ENCODE measurements at regions not wholly inside any gene's neighbourhood (a gene's known extent, or its start where the extent isn't known, plus 50 kb on each side); places are given as distances from the start of the nearest gene placed in this dataset.
"Not testable (repeated sequence)": the region's sequence is repeated elsewhere in the genome, so short reads cannot be mapped to it uniquely, and the experiment has no call there.

DNA sequence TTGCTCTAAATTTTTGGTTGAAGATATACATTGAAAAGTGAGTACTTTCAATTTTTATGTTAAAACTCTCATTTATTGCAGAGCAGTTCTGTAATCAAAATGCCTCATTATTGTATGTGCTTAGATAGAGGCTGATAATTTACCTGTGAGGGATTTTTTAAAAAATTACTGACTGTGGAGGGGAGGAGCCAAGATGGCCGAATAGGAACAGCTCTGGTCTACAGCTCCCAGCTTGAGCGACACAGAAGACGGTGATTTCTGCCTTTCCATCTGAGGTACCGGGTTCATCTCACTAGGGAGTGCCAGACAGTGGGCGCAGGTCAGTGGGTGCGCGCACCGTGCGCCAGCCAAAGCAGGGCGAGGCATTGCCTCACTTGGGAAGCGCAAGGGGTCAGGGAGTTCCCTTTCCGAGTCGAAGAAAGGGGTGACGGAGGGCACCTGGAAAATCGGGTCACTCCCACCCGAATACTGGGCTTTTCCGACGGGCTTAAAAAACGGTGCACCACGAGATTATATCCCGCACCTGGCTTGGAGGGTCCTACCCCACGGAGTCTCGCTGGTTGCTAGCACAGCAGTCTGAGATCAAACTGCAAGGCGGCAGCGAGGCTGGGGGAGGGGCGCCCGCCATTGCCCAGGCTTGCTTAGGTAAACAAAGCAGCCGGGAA is 89.4 kb downstream of the DDX11 start:
- not testable (repeated sequence) for ATAC-seq

DNA sequence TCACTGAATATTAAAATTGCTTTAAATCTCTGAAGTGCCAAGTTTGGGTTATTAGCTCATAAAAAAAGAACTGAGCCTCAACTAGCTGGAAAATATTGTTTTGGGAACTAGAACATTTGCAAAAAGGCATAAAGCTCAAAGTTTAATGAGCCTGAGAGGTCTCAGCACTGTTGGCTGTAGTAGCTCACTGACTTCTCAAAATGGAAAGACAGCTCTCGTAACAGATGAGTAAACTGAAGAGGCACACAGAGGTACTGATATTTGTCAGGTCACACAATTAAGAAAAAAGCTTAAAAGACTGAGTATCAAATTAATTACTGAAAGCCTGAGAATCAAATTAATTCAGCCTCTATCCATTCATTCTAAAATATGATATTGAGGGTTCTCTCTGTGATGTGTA is 100.6 kb downstream of the DDX11 start:
- ATAC-seq = not testable (repeated sequence)

DNA sequence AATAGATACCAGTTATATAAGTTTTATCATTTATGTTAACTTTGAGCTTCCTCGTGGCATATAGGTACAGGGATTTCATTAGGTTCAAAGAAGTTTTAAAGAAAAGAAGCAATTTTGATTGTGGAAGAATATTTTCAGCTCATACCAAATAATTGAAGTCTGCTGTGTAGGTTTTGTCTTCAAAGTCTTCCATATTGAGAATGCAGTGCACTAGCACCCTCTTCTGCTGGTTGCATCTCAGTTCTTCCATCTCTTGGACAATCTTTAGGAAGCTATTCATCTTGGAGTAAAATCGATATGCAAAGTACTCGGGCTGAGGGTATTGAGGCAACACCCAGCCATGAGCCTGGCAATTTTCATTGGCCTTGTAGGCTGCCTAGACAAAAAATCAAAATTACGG is 103.9 kb downstream of the DDX11 start:
- ATAC-seq = peak; percentile 52

DNA sequence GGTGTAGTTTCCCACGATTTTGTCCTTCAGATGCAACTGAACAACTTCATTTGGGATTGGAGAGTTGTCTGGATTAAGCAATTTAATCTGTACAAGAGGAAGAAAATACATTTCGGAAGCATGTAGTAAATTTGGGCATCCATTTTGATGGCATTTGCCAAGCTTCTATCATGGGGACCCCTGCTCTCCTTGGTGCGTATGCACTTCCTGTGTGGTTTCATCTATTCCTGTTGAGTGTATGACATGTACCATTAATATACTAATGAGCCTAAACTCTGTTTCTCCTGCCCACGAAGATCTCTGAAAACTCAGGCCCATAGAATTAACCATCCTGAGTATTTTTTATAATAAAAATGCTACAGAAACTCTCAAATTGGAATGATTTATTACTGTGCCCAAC is 105.2 kb downstream of the DDX11 start:
- ATAC-seq = not testable (repeated sequence)

DNA sequence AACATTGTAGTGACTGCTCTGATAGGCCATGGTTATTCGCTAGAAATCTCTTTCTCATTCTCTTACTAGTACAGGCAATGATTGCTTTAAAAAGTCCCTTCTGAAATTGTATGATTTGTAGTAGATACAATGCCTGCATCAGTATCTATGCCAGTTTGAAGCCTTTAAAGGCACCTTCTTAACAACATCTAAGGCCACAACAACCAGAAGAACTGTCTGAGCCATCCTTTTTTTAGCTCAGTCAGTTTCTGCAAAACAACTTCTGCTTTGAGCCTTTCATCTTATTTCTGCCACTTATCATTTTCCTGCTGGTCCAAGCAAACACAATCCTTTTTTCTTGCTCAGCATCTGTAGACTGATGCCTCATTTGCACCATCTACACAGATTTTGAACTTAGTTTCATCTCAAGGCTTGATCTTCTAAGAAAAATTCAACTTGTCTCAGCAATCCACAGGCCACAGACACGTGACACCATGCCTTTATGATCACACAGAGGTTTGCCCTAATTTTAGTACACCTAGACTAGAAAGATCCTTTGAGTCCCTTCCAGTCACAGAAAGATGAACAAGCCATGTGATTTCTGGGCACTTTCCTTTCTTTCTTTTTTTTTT is 106.1 kb downstream of the DDX11 start:
- ATAC-seq = not testable (repeated sequence)

DNA sequence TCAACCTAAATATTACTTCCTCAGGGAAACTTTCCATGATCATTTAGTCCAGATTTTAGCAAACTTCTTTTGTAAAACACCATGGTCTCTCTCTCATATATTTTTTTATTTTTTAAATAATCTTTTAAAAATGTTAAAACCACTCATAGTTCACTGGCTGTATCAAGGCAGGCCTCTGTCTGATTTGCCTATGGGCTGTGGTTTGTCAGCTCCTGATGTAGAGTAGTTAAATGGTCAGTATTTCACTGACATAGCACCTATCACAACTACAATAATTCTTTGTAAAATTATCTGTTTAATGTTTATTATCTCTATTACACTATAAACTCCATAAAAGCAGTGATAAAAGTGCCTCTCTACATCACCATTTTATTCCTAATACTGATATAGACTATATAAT is 108.9 kb downstream of the DDX11 start:
- ATAC-seq = not testable (repeated sequence)

DNA sequence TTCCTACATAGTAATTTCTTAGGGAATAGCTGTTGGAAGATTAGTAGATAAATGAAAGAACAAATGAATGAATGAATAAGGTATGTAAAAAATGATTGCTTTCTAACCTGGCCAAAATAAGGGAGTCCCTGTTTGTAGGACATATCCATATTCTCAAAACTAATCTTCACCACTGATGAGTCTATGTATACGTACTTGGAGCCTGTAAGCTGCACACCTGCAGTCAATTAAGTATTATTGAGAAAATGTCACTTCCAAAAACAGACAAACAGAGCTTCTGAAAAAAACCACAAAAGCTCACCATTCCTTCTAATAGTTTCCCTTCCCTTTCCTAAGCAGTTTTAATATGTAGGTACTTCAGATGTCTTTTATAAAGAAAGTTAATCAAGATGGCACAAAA is 109.4 kb downstream of the DDX11 start:
- ATAC-seq = not testable (repeated sequence)

DNA sequence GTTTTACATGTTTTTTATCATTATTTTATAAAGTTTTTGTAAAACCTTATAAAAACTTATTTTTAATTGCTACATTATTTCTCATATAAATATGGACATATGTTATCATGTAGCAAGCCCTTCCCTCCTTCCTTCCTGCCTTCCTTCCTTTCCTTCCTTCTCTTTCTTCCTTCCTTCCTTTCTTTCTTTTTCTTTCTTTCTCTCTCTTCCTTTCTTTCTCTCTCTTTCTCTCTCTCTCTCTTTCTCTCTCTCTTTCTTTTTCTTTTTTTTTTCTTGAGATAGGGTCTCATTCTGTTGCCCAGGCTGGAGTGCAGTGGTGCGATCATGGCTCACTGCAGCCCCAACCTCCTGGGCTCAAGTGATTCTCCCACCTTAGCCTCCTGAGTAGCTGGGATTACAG is 110.2 kb downstream of the DDX11 start:
- not testable (repeated sequence) for ATAC-seq

DNA sequence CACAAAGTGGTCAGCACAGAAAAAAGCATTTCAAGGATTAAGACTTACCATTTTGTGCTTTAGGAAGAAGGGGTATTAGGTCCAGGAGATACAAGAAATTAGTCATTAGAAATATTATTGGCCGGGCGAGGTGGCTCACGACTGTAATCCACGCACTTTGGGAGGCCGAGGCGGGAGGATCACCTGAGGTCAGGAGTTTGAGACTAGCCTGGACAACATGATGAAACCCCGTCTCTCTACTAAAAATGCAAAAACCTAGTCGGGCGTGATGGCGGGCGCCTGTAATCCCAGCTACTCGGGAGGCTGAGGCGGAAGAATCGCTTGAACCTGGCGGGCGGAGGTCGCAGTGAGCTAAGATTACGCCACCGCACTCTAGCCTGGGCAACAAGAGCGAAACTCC is 111.0 kb downstream of the DDX11 start:
- ATAC-seq = not testable (repeated sequence)

DNA sequence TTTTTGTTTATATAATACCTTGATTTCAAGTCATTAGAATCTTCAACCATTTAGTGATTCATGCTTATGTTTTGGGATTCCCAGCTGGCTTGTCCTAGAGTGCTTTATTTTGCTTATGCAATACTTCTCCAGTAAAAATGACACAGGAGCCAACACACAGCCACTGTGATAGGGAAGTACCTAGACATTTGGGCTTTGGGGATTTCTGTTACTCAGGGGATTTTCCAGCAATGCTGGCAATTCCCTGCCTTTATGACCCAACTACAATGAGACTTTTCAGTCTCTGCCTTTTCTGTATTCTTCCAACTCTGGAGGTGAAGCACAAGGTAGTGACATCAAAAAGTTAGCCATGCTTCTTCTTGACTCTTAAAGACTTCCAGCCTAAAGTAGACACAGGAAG is 119.0 kb downstream of the DDX11 start:
- not testable (repeated sequence) for ATAC-seq

DNA sequence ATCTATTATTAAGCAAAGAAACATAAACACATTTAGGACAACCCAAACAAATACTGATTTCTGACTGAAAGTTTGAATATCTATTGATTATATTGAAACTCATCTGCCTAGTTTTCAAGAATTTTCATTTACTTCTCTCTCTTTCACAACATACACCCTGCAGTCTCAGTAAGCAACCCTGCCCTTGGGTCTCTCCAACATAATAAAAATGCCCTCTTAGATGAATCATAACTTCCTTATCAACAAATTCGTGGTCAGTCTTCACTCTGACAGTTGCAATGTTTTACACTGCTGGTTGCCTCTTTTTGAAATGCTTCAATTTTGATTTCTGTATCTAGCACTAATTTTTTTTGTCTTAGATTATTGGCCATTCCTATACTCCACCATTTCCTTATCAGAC is 122.0 kb downstream of the DDX11 start:
- ATAC-seq = not testable (repeated sequence)

DNA sequence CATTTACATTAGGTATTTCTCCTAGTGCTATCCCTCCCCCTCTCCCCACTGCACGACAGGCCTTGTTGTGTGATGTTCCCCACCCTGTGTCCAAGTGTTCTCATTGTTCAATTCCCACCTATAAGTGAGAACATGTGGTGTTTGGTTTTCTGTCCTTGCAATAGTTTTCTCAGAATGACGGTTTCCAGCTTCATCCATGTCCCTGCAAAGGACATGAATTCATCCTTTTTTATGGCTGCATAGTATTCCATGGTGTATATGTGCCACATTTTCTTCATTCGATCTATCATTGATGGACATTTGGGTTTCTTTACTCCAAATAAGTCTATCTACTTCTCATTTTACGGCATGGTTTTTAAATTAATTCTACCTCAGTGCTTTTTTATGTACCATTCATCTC is 125.8 kb downstream of the DDX11 start:
- ATAC-seq = not testable (repeated sequence)

DNA sequence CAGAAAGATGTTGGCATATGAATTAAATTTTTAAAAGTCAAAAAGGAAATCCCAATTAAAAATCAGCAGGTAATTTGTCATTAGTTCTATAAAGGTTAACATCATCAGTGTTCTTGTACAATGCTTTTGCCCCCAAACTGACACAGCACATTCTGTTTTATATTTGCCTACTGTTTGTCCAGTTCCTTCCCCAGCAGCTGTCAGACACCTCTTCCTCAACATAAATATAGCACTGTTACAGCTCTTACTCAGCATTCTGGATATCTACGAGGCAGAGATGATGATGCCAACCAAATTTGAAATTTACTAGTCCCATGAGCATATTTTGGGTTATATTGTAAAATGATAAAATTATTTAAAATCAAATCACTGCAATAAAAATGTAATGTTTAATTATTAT is 124.6 kb downstream of the SINHCAF start:
- no peak for ATAC-seq
- TF ChIP-seq, protein P1, sequence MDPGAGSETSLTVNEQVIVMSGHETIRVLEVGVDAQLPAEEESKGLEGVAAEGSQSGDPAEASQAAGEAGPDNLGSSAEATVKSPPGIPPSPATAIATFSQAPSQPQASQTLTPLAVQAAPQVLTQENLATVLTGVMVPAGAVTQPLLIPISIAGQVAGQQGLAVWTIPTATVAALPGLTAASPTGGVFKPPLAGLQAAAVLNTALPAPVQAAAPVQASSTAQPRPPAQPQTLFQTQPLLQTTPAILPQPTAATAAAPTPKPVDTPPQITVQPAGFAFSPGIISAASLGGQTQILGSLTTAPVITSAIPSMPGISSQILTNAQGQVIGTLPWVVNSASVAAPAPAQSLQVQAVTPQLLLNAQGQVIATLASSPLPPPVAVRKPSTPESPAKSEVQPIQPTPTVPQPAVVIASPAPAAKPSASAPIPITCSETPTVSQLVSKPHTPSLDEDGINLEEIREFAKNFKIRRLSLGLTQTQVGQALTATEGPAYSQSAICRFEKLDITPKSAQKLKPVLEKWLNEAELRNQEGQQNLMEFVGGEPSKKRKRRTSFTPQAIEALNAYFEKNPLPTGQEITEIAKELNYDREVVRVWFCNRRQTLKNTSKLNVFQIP (CRISPR knock-in tag; IDR thresholded peaks at IDR 0.05; ENCODE audit: borderline replicate concordance, low read depth) = no peak
- no peak for TF ChIP-seq GLIS3 (CRISPR knock-in tag; IDR thresholded peaks at IDR 0.05)
- no peak for TF ChIP-seq PPARA (CRISPR knock-in tag; IDR thresholded peaks at IDR 0.05; ENCODE audit: borderline replicate concordance)
- TF ChIP-seq ZFP3 (CRISPR knock-in tag; IDR thresholded peaks at IDR 0.05) = no peak
- TF ChIP-seq ZNF565 (CRISPR knock-in tag; conservative IDR thresholded peaks at IDR 0.05; ENCODE audit: low read depth) = no peak
- TF ChIP-seq, protein P2, sequence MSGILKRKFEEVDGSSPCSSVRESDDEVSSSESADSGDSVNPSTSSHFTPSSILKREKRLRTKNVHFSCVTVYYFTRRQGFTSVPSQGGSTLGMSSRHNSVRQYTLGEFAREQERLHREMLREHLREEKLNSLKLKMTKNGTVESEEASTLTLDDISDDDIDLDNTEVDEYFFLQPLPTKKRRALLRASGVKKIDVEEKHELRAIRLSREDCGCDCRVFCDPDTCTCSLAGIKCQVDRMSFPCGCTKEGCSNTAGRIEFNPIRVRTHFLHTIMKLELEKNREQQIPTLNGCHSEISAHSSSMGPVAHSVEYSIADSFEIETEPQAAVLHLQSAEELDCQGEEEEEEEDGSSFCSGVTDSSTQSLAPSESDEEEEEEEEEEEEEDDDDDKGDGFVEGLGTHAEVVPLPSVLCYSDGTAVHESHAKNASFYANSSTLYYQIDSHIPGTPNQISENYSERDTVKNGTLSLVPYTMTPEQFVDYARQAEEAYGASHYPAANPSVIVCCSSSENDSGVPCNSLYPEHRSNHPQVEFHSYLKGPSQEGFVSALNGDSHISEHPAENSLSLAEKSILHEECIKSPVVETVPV (CRISPR knock-in tag; IDR thresholded peaks at IDR 0.05) = no peak
- no peak for TF ChIP-seq SNAI2 (CRISPR knock-in tag; IDR thresholded peaks at IDR 0.05)
- TF ChIP-seq, protein P3, sequence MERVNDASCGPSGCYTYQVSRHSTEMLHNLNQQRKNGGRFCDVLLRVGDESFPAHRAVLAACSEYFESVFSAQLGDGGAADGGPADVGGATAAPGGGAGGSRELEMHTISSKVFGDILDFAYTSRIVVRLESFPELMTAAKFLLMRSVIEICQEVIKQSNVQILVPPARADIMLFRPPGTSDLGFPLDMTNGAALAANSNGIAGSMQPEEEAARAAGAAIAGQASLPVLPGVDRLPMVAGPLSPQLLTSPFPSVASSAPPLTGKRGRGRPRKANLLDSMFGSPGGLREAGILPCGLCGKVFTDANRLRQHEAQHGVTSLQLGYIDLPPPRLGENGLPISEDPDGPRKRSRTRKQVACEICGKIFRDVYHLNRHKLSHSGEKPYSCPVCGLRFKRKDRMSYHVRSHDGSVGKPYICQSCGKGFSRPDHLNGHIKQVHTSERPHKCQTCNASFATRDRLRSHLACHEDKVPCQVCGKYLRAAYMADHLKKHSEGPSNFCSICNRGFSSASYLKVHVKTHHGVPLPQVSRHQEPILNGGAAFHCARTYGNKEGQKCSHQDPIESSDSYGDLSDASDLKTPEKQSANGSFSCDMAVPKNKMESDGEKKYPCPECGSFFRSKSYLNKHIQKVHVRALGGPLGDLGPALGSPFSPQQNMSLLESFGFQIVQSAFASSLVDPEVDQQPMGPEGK (CRISPR knock-in tag; IDR thresholded peaks at IDR 0.05; ENCODE audit: borderline replicate concordance) = no peak
- TF ChIP-seq ZNF70 (CRISPR knock-in tag; IDR thresholded peaks at IDR 0.05) = no peak

Measured in SK-N-SH treated with all-trans-retinoic acid at 6 μM for 48 hours (cell line).